B cell (primary cell): ENCODE measurements at regions not wholly inside any gene's neighbourhood (a gene's known extent, or its start where the extent isn't known, plus 50 kb on each side); places are given as distances from the start of the nearest gene placed in this dataset.

Source experiments
- CTCF ChIP-seq: fragments of 200-600 bp; IDR thresholded peaks from one replicate; pipeline ENCODE4 v1.8.0; 2022; ENCODE audit warnings: antibody characterized with exemption, mild to moderate bottlenecking
- EZH2 ChIP-seq: IDR thresholded peaks from 2 replicates; pipeline ENCODE4 v1.6.1; 2012; ENCODE audit warnings: borderline replicate concordance, low read depth, mild to moderate bottlenecking, moderate library complexity, low read length; ENCODE audit not compliant: insufficient read depth, poor library complexity, severe bottlenecking

GRCh38 chr18:78884502-78884901, 95.1 kb upstream of the SALL3 start:
- TF ChIP-seq CTCF (no peak), EZH2 (no peak)
